ENCODE measurements at regions not wholly inside any gene's neighbourhood (a gene's known extent, or its start where the extent isn't known, plus 50 kb on each side); places are given as distances from the start of the nearest gene placed in this dataset.

GRCh38 chr3:27596921-27597320 lies 112.7 kb upstream of the SLC4A7 start:
- DNase-seq (ENCODE audit: extremely low read depth, insufficient read length): no peak
- no peak overlapping the region for H3K4me3 ChIP-seq (replicated peaks; ENCODE audit: low read depth, low read length)
- TF ChIP-seq, protein P1, sequence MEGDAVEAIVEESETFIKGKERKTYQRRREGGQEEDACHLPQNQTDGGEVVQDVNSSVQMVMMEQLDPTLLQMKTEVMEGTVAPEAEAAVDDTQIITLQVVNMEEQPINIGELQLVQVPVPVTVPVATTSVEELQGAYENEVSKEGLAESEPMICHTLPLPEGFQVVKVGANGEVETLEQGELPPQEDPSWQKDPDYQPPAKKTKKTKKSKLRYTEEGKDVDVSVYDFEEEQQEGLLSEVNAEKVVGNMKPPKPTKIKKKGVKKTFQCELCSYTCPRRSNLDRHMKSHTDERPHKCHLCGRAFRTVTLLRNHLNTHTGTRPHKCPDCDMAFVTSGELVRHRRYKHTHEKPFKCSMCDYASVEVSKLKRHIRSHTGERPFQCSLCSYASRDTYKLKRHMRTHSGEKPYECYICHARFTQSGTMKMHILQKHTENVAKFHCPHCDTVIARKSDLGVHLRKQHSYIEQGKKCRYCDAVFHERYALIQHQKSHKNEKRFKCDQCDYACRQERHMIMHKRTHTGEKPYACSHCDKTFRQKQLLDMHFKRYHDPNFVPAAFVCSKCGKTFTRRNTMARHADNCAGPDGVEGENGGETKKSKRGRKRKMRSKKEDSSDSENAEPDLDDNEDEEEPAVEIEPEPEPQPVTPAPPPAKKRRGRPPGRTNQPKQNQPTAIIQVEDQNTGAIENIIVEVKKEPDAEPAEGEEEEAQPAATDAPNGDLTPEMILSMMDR (IDR thresholded peaks at IDR 0.05; ENCODE audit: insufficient read depth, low read length, poor library complexity, severe bottlenecking): no peak

GRCh38 chr3:27596334-27596841 lies 112.2 kb upstream of the SLC4A7 start:
- Histone ChIP-seq H3K27me3 (replicated peaks; ENCODE audit: control insufficient read depth, insufficient read depth, low read length) (no peaks in the 10 kb centered on the region), H3K4me3 (replicated peaks; ENCODE audit: low read depth, low read length) (no peak overlapping the region), H3K36me3 (ENCODE audit: control insufficient read depth, insufficient read depth, low read length) (no peaks in the 10 kb centered on the region)
- TF ChIP-seq, protein P1 (IDR thresholded peaks at IDR 0.05; ENCODE audit: insufficient read depth, low read length, poor library complexity, severe bottlenecking): no peak
- DNase-seq (ENCODE audit: extremely low read depth, insufficient read length): peak; percentile 53

More at GRCh38 chr3:27596921-27597320, 112.7 kb upstream of the SLC4A7 start:
- no peaks in the 10 kb centered on the region for H3K36me3 ChIP-seq (ENCODE audit: control insufficient read depth, insufficient read depth, low read length)
- no peaks in the 10 kb centered on the region for H3K27me3 ChIP-seq (replicated peaks; ENCODE audit: control insufficient read depth, insufficient read depth, low read length)

DNA sequence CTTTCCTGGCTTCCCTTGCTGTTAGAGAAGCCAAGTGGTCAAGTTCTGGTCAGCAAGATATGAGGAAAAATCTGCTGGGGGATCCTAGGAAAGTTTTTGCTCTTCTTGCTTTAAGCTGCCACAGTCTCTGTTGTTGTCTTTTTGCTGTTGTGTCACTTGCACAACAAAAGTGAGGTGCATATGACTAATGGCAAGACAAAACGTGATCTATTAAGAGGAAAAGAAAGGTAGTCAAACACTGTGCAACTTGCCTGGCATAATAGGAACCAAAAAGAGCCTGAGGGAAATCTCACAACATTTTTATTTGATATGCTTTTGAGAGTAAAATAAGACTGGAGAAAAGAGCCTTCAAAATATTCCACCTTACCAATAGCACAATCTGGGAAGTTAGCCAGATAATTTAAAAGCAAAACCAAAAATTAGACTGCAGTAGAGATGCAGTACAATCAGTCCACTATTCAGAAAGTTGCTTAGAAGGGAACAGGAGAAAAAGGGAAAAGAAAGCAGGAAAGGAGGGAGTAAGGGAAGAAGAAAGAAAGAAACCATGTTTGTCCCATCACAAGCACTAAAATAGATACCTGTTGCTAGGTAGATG lies 110.0 kb upstream of the SLC4A7 start:
- no peak overlapping the region for H3K4me3 ChIP-seq (replicated peaks; ENCODE audit: low read depth, low read length)
- no peak for DNase-seq (ENCODE audit: extremely low read depth, insufficient read length)
- TF ChIP-seq, protein P1 (IDR thresholded peaks at IDR 0.05; ENCODE audit: insufficient read depth, low read length, poor library complexity, severe bottlenecking): no peak

GRCh38 chr3:27593173-27593572 lies 109.0 kb upstream of the SLC4A7 start:
- DNase-seq (ENCODE audit: extremely low read depth, insufficient read length): no peak
- Histone ChIP-seq H3K27me3 (replicated peaks; ENCODE audit: control insufficient read depth, insufficient read depth, low read length) (no peaks in the 10 kb centered on the region), H3K4me3 (replicated peaks; ENCODE audit: low read depth, low read length) (no peak overlapping the region), H3K36me3 (ENCODE audit: control insufficient read depth, insufficient read depth, low read length) (no peaks in the 10 kb centered on the region)
- TF ChIP-seq, protein P1 (IDR thresholded peaks at IDR 0.05; ENCODE audit: insufficient read depth, low read length, poor library complexity, severe bottlenecking): no peak

More for the DNA sequence above, 110.0 kb upstream of the SLC4A7 start:
- Histone ChIP-seq H3K36me3 (ENCODE audit: control insufficient read depth, insufficient read depth, low read length) (no peaks in the 10 kb centered on the region), H3K27me3 (replicated peaks; ENCODE audit: control insufficient read depth, insufficient read depth, low read length) (no peaks in the 10 kb centered on the region)

- DNase-seq (ENCODE audit: extremely low read depth, insufficient read length): peak; percentile 13
Observed at GRCh38 chr3:27591312-27592210, 107.4 kb upstream of the SLC4A7 start.

More at GRCh38 chr3:27591312-27592210, 107.4 kb upstream of the SLC4A7 start:
- Histone ChIP-seq H3K27me3 (replicated peaks; ENCODE audit: control insufficient read depth, insufficient read depth, low read length) (no peaks in the 10 kb centered on the region), H3K4me3 (replicated peaks; ENCODE audit: low read depth, low read length) (no peak overlapping the region), H3K36me3 (ENCODE audit: control insufficient read depth, insufficient read depth, low read length) (no peaks in the 10 kb centered on the region)
- TF ChIP-seq, protein P1 (IDR thresholded peaks at IDR 0.05; ENCODE audit: insufficient read depth, low read length, poor library complexity, severe bottlenecking): no peak
